SK-N-MC (cell line): ENCODE measurements at regions not wholly inside any gene's neighbourhood (a gene's known extent, or its start where the extent isn't known, plus 50 kb on each side); places are given as distances from the start of the nearest gene placed in this dataset.

Experiments
- EZH2 ChIP-seq: fragments of 200-600 bp; sonication (generic); IDR thresholded peaks from one replicate; pipeline ENCODE4 v1.6.1; 2017; ENCODE audit warnings: antibody characterized with exemption
- FOXP2 ChIP-seq: optimal IDR thresholded peaks from 2 replicates; pipeline ENCODE3; 2011; ENCODE audit warnings: mild to moderate bottlenecking, moderate library complexity; ENCODE audit not compliant: insufficient read depth; ENCODE audit errors: extremely low read length, control extremely low read depth
- POLR2AphosphoS5 ChIP-seq: IDR thresholded peaks from 2 replicates; pipeline ENCODE4 v1.6.1; 2012; ENCODE audit warnings: mild to moderate bottlenecking, low read depth, low read length, borderline replicate concordance

GRCh38 chr6:11944111-11944510, 68.0 kb upstream of the HIVEP1 start:
- TF ChIP-seq EZH2 (no peak), POLR2AphosphoS5 (no peak), FOXP2 (no peak)
